Glutamatergic neuron (in vitro differentiated cells): ENCODE measurements at regions not wholly inside any gene's neighbourhood (a gene's known extent, or its start where the extent isn't known, plus 50 kb on each side); places are given as distances from the start of the nearest gene placed in this dataset.

Experiments used
- DNase-seq: peaks from one replicate; pipeline ENCODE4 v3.0.0; 2022
- H3K27ac Mint-ChIP-seq: one replicate; pipeline ENCODE4 v1.8.0; 2020; ENCODE audit warnings: mild to moderate bottlenecking, mixed read lengths, inconsistent platforms; ENCODE audit not compliant: unreplicated experiment
- H3K27me3 Mint-ChIP-seq: one replicate; pipeline ENCODE4 v1.8.0; 2020; ENCODE audit warnings: mild to moderate bottlenecking, moderate library complexity, mixed read lengths, inconsistent platforms; ENCODE audit not compliant: unreplicated experiment
- H3K36me3 Mint-ChIP-seq: one replicate; pipeline ENCODE4 v1.8.0; 2020; ENCODE audit warnings: mild to moderate bottlenecking, mixed read lengths, inconsistent platforms; ENCODE audit not compliant: unreplicated experiment
- H3K4me1 Mint-ChIP-seq: one replicate; pipeline ENCODE4 v1.8.0; 2020; ENCODE audit warnings: mild to moderate bottlenecking, low read depth, mixed read lengths, inconsistent platforms; ENCODE audit not compliant: unreplicated experiment
- H3K4me3 Mint-ChIP-seq: one replicate; pipeline ENCODE4 v1.8.0; 2020; ENCODE audit warnings: mild to moderate bottlenecking, mixed read lengths, inconsistent platforms; ENCODE audit not compliant: unreplicated experiment
- H3K9me3 Mint-ChIP-seq: one replicate; pipeline ENCODE4 v1.8.0; 2020; ENCODE audit warnings: mild to moderate bottlenecking, moderate library complexity, mixed read lengths, inconsistent platforms; ENCODE audit not compliant: unreplicated experiment
- CTCF ChIP-seq: fragments of 200-600 bp; sonication (generic); IDR thresholded peaks from one replicate; pipeline ENCODE4 v1.5.0; 2021; ENCODE audit not compliant: partially characterized antibody, unreplicated experiment

GRCh38 chr14:32004300-32004699, 72.8 kb upstream of the ARHGAP5 start:
- Mint-ChIP-seq H3K4me3 (no peak overlapping the region), H3K27ac (no peak overlapping the region), H3K27me3 (no peaks in the 10 kb centered on the region), H3K4me1 (peaks cover 4% of the 10 kb centered on the region), H3K36me3 (no peaks in the 10 kb centered on the region), H3K9me3 (no peaks in the 10 kb centered on the region)
- TF ChIP-seq CTCF: no peak
- no peak for DNase-seq

GRCh38 chr14:32005628-32006027, 71.5 kb upstream of the ARHGAP5 start:
- H3K9me3 Mint-ChIP-seq: no peaks in the 10 kb centered on the region
- H3K4me3 Mint-ChIP-seq: no peak overlapping the region
- no peak for DNase-seq
- H3K27ac Mint-ChIP-seq: no peak overlapping the region
- H3K4me1 Mint-ChIP-seq: peaks cover 7% of the 10 kb centered on the region
- no peak for TF ChIP-seq CTCF
- H3K27me3 Mint-ChIP-seq: no peaks in the 10 kb centered on the region
- no peaks in the 10 kb centered on the region for H3K36me3 Mint-ChIP-seq

- Mint-ChIP-seq H3K36me3 (no peaks in the 10 kb centered on the region), H3K4me3 (no peak overlapping the region), H3K9me3 (no peaks in the 10 kb centered on the region), H3K4me1 (peaks cover 8% of the 10 kb centered on the region), H3K27ac (no peak overlapping the region), H3K27me3 (no peaks in the 10 kb centered on the region)
- TF ChIP-seq CTCF: no peak
- DNase-seq: no peak
These were observed 70.6 kb upstream of the ARHGAP5 start for GRCh38 chr14:32006263-32007110.

- peaks cover 8% of the 10 kb centered on the region for H3K4me1 Mint-ChIP-seq
- H3K36me3 Mint-ChIP-seq: no peaks in the 10 kb centered on the region
- no peak for DNase-seq
- TF ChIP-seq CTCF: no peak
- H3K4me3 Mint-ChIP-seq: no peak overlapping the region
- no peaks in the 10 kb centered on the region for H3K9me3 Mint-ChIP-seq
- H3K27ac Mint-ChIP-seq: no peak overlapping the region
- no peaks in the 10 kb centered on the region for H3K27me3 Mint-ChIP-seq
These were observed 69.2 kb upstream of the ARHGAP5 start for GRCh38 chr14:32007755-32008362.

DNA sequence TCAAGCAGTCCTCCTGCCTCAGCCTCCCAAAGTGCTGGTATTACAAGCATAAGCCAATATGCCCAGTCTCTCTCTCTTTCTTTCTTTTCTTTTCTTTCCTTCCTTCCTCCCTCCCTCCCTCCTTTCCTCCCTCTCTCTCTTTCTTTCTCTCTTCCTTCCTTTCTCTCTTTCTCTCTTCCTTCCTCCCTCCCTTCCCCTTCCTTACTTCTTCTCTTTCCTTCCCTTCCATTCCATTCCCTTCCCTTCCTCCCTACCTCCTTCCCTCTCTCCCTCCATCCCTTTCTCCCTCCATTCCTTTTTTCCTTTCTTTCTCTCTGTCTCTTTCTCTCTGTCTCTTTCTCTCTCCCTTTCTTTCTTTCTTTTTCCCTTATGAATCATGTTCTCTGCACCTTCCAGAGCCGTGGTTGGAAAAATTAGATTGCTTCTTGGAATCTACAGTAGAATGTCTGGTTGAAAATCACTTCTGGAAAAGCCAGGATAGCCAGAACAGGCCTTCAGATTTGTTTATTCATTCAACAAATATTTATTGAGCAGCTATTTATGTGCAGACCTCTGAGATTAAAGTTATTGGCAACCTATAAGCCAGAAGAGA, 68.4 kb upstream of the ARHGAP5 start:
- TF ChIP-seq CTCF: no peak
- H3K27ac Mint-ChIP-seq: no peak overlapping the region
- H3K27me3 Mint-ChIP-seq: no peaks in the 10 kb centered on the region
- no peaks in the 10 kb centered on the region for H3K9me3 Mint-ChIP-seq
- peaks cover 8% of the 10 kb centered on the region for H3K4me1 Mint-ChIP-seq
- no peak for DNase-seq
- no peak overlapping the region for H3K4me3 Mint-ChIP-seq
- no peaks in the 10 kb centered on the region for H3K36me3 Mint-ChIP-seq
